Skin epidermis (tissue), 12 donors: ENCODE measurements at regions not wholly inside any gene's neighbourhood (a gene's known extent, or its start where the extent isn't known, plus 50 kb on each side); places are given as distances from the start of the nearest gene placed in this dataset.

Source experiments
- H3K27ac ChIP-seq, 21 experiments: fragments of 200-600 bp; sonication (generic) in 11 of 21; one replicate each; pipeline ENCODE4 v1.5.0; 2020; ENCODE audit warnings: mild to moderate bottlenecking in 3 of 21, inconsistent platforms in 2 of 21, moderate library complexity in 2 of 21
- H3K4me3 ChIP-seq, 7 experiments: fragments of 200-600 bp; sonication (generic) in 2 of 7; one replicate each; pipeline ENCODE4 v1.5.0; 2020; ENCODE audit warnings: inconsistent platforms in 2 of 7, mild to moderate bottlenecking in 2 of 7, moderate library complexity in 1 of 7

GRCh38 chr4:116878280-116878679, 207.1 kb downstream of the TRAM1L1 start:
- H3K4me3 ChIP-seq: no peak overlapping the region
- H3K27ac ChIP-seq: no peak overlapping the region

GRCh38 chr4:116877069-116877468, 208.3 kb downstream of the TRAM1L1 start:
- Histone ChIP-seq H3K4me3 (no peak overlapping the region), H3K27ac (no peak overlapping the region)

GRCh38 chr4:116872941-116873340, 212.4 kb downstream of the TRAM1L1 start:
- Histone ChIP-seq H3K4me3 (no peak overlapping the region), H3K27ac (no peak overlapping the region)

- H3K27ac ChIP-seq: no peak overlapping the region
- H3K4me3 ChIP-seq: no peak overlapping the region
Measured at GRCh38 chr4:116872308-116872707, 213.1 kb downstream of the TRAM1L1 start.

- Histone ChIP-seq H3K27ac (no peak overlapping the region), H3K4me3 (no peak overlapping the region)
Measured at GRCh38 chr4:116870686-116871085, 214.7 kb downstream of the TRAM1L1 start.

- H3K4me3 ChIP-seq: no peak overlapping the region
- H3K27ac ChIP-seq: no peak overlapping the region
Measured at GRCh38 chr4:116866106-116866505, 219.3 kb downstream of the TRAM1L1 start.

- H3K4me3 ChIP-seq: no peak overlapping the region
Measured at GRCh38 chr4:116862592-116862991, 222.8 kb downstream of the TRAM1L1 start.

GRCh38 chr4:116860891-116861290, 224.5 kb downstream of the TRAM1L1 start:
- no peak overlapping the region for H3K4me3 ChIP-seq
- no peak overlapping the region for H3K27ac ChIP-seq

More at GRCh38 chr4:116862592-116862991, 222.8 kb downstream of the TRAM1L1 start:
- no peak overlapping the region for H3K27ac ChIP-seq

- no peak overlapping the region for H3K4me3 ChIP-seq
- H3K27ac ChIP-seq: no peak overlapping the region
Measured at GRCh38 chr4:116849620-116850019, 235.8 kb downstream of the TRAM1L1 start.

- Histone ChIP-seq H3K4me3 (no peak overlapping the region), H3K27ac (no peak overlapping the region)
Measured at GRCh38 chr4:116847616-116848015, 237.8 kb downstream of the TRAM1L1 start.

GRCh38 chr4:116839826-116840225, 245.6 kb downstream of the TRAM1L1 start:
- H3K27ac ChIP-seq: no peak overlapping the region
- no peak overlapping the region for H3K4me3 ChIP-seq

- Histone ChIP-seq H3K4me3 (no peak overlapping the region), H3K27ac (no peak overlapping the region)
Measured at GRCh38 chr4:116838609-116839008, 246.8 kb downstream of the TRAM1L1 start.

GRCh38 chr4:116829187-116829586, 256.2 kb downstream of the TRAM1L1 start:
- H3K4me3 ChIP-seq: no peak overlapping the region
- no peak overlapping the region for H3K27ac ChIP-seq

GRCh38 chr4:116824172-116824571, 261.2 kb downstream of the TRAM1L1 start:
- Histone ChIP-seq H3K4me3 (no peak overlapping the region), H3K27ac (no peak overlapping the region)

GRCh38 chr4:116811730-116812129, 273.6 kb downstream of the TRAM1L1 start:
- Histone ChIP-seq H3K4me3 (no peak overlapping the region), H3K27ac (no peak overlapping the region)

- no peak overlapping the region for H3K27ac ChIP-seq
- no peak overlapping the region for H3K4me3 ChIP-seq
Measured at GRCh38 chr4:116796022-116796421, 289.4 kb downstream of the TRAM1L1 start.

GRCh38 chr4:116788723-116789122, 296.7 kb downstream of the TRAM1L1 start:
- Histone ChIP-seq H3K27ac (no peak overlapping the region), H3K4me3 (no peak overlapping the region)

- Histone ChIP-seq H3K4me3 (no peak overlapping the region), H3K27ac (no peak overlapping the region)
Measured at GRCh38 chr4:116755051-116755450, 330.3 kb downstream of the TRAM1L1 start.

- Histone ChIP-seq H3K4me3 (no peak overlapping the region), H3K27ac (no peak overlapping the region)
Measured at GRCh38 chr4:116752027-116752426, 333.3 kb downstream of the TRAM1L1 start.

GRCh38 chr4:116736756-116737155, 348.6 kb downstream of the TRAM1L1 start:
- Histone ChIP-seq H3K4me3 (no peak overlapping the region), H3K27ac (no peak overlapping the region)

GRCh38 chr4:116734178-116734577, 351.2 kb downstream of the TRAM1L1 start:
- H3K27ac ChIP-seq: no peak overlapping the region

GRCh38 chr4:116733370-116733769, 352.0 kb downstream of the TRAM1L1 start:
- Histone ChIP-seq H3K27ac (no peak overlapping the region), H3K4me3 (no peak overlapping the region)

More at GRCh38 chr4:116734178-116734577, 351.2 kb downstream of the TRAM1L1 start:
- H3K4me3 ChIP-seq: no peak overlapping the region

- no peak overlapping the region for H3K4me3 ChIP-seq
- H3K27ac ChIP-seq: no peak overlapping the region
Measured at GRCh38 chr4:116726523-116726922, 358.9 kb downstream of the TRAM1L1 start.
